Brain microvascular endothelial cell (primary cell): ENCODE measurements at regions not wholly inside any gene's neighbourhood (a gene's known extent, or its start where the extent isn't known, plus 50 kb on each side); places are given as distances from the start of the nearest gene placed in this dataset.

ENCODE experiments used
- DNase-seq: peaks from one replicate; pipeline ENCODE4 v3.0.0-alpha.2; 2020
- H3K27ac ChIP-seq: fragments of 250-450 bp; sonication (Bioruptor Pico); 2 replicates; pipeline ENCODE4 v1.5.1; 2020; ENCODE audit warnings: mild to moderate bottlenecking, moderate library complexity
- H3K27me3 ChIP-seq: fragments of 250-450 bp; sonication (Bioruptor Pico); replicated peaks from 2 replicates; pipeline ENCODE4 v1.5.1; 2020; ENCODE audit warnings: mild to moderate bottlenecking
- H3K36me3 ChIP-seq: fragments of 250-450 bp; sonication (Bioruptor Pico); replicated peaks from 2 replicates; pipeline ENCODE4 v1.5.1; 2020; ENCODE audit warnings: mild to moderate bottlenecking
- H3K4me3 ChIP-seq: 2 replicates; pipeline ENCODE4 v1.5.1; 2011; ENCODE audit warnings: low read depth, mild to moderate bottlenecking, control low read depth, low read length, moderate library complexity
- CTCF ChIP-seq: IDR thresholded peaks from 2 replicates; pipeline ENCODE4 v1.5.1; 2011; ENCODE audit warnings: low read depth, mild to moderate bottlenecking, moderate library complexity, low read length, control low read depth, inconsistent platforms; ENCODE audit errors: missing control alignments
- in situ Hi-C: cut with HindIII; loops from 2 replicates; pipeline ENCODE4 v1.10.0; 2017; ENCODE audit warnings: low sequenced_read_pairs, low pct_ligation_motif_present

- no peak for DNase-seq
- Histone ChIP-seq H3K4me3 (no peak overlapping the region), H3K27me3 (no peaks in the 10 kb centered on the region), H3K36me3 (no peaks in the 10 kb centered on the region), H3K27ac (no peak overlapping the region)
- no peak for TF ChIP-seq CTCF
- in situ Hi-C loops = no loop called here
These were observed 175.0 kb upstream of the TLE3 start for GRCh38 chr15:70272565-70273355.

- in situ Hi-C loops = no loop called here
- peak; percentile 98 for DNase-seq
- no peak overlapping the region for H3K4me3 ChIP-seq
- H3K27ac ChIP-seq = peak overlapping the region; percentile 30
- no peaks in the 10 kb centered on the region for H3K36me3 ChIP-seq
- no peaks in the 10 kb centered on the region for H3K27me3 ChIP-seq
- TF ChIP-seq CTCF = no peak
These were observed 173.8 kb upstream of the TLE3 start for GRCh38 chr15:70271422-70272088.

- no peaks in the 10 kb centered on the region for H3K27me3 ChIP-seq
- no peak for TF ChIP-seq CTCF
- in situ Hi-C loops = no loop called here
These were observed 173.0 kb upstream of the TLE3 start for GRCh38 chr15:70270752-70271111.

GRCh38 chr15:70269991-70270751, 172.5 kb upstream of the TLE3 start:
- in situ Hi-C loops = no loop called here
- no peak overlapping the region for H3K4me3 ChIP-seq
- H3K36me3 ChIP-seq = no peaks in the 10 kb centered on the region
- peak; percentile 28 for DNase-seq
- no peak for TF ChIP-seq CTCF
- H3K27ac ChIP-seq = no peak overlapping the region
- H3K27me3 ChIP-seq = no peaks in the 10 kb centered on the region

More at GRCh38 chr15:70270752-70271111, 173.0 kb upstream of the TLE3 start:
- no peak overlapping the region for H3K4me3 ChIP-seq
- H3K27ac ChIP-seq = no peak overlapping the region
- no peaks in the 10 kb centered on the region for H3K36me3 ChIP-seq
- DNase-seq = no peak

GRCh38 chr15:70269311-70269911, 171.7 kb upstream of the TLE3 start:
- DNase-seq = no peak
- in situ Hi-C loops = no loop called here
- no peak for TF ChIP-seq CTCF
- H3K27me3 ChIP-seq = no peaks in the 10 kb centered on the region
- H3K27ac ChIP-seq = no peak overlapping the region
- H3K36me3 ChIP-seq = no peaks in the 10 kb centered on the region
- H3K4me3 ChIP-seq = no peak overlapping the region
